ENCODE measurements at regions not wholly inside any gene's neighbourhood (a gene's known extent, or its start where the extent isn't known, plus 50 kb on each side); places are given as distances from the start of the nearest gene placed in this dataset.

GRCh38 chr6:120348926-120349325 lies 985.4 kb downstream of the TBC1D32 start:
- Mint-ChIP-seq H3K27ac (no peak overlapping the region), H3K27me3 (ENCODE audit: low read depth) (no peaks in the 10 kb centered on the region), H3K4me3 (no peak overlapping the region), H3K36me3 (ENCODE audit: insufficient read depth in 1 of 3, low read depth in 3 of 3) (no peaks in the 10 kb centered on the region; a peak in 1 of 7 replicates), H3K4me1 (peaks cover 13 to 17% of the 10 kb centered on the region in 2 experiments), H3K9me3 (no peaks in the 10 kb centered on the region)
- Histone ChIP-seq H4K20me1 (ENCODE audit: control insufficient read depth, insufficient read depth, insufficient read length) (no peaks in the 10 kb centered on the region), H3K4ac (ENCODE audit: low read depth, low read length) (no peak overlapping the region), H3K23me2 (ENCODE audit: insufficient read length, low read depth, low read length, poor library complexity, severe bottlenecking) (no peaks in the 10 kb centered on the region), H3K18ac (ENCODE audit: insufficient read length, low read depth, low read length) (no peak overlapping the region), H2AK5ac (ENCODE audit: insufficient read length, low read length) (no peak overlapping the region), H3K9me3 (ENCODE audit: control insufficient read depth, low read depth, low read length) (no peaks in the 10 kb centered on the region), H2BK20ac (ENCODE audit: low read depth, low read length, poor library complexity, severe bottlenecking) (no peak overlapping the region), H3K27ac (ENCODE audit: insufficient read length, low read depth, low read length) (no peak overlapping the region), H2BK120ac (ENCODE audit: low read depth, low read length, poor library complexity, severe bottlenecking) (no peak overlapping the region), H3K23ac (ENCODE audit: insufficient read length, low read depth, low read length) (no peak overlapping the region), H3K27me3 (ENCODE audit: insufficient read depth, low read length) (no peaks in the 10 kb centered on the region), H3K79me2 (ENCODE audit: insufficient read depth, low read length) (no peaks in the 10 kb centered on the region), H3K4me2 (ENCODE audit: insufficient read depth, insufficient read length, low read length) (no peak overlapping the region), H3K79me1 (ENCODE audit: insufficient read depth, low read depth, low read length, poor library complexity, severe bottlenecking) (no peaks in the 10 kb centered on the region), H2BK15ac (ENCODE audit: low read depth, low read length) (no peak overlapping the region), H2BK5ac (ENCODE audit: insufficient read length, low read length) (no peak overlapping the region), H4K8ac (replicated peaks; ENCODE audit: insufficient read length, low read depth, low read length) (no peak overlapping the region), H3K56ac (ENCODE audit: insufficient read length, low read depth, low read length) (no peak overlapping the region), H2AFZ (ENCODE audit: low read length) (no peak overlapping the region), H3T11ph (ENCODE audit: low read length) (no peak overlapping the region), H3K9ac (ENCODE audit: extremely low read depth, insufficient read length, low read length) (no peak overlapping the region), H2BK12ac (ENCODE audit: insufficient read length, low read depth, low read length) (no peak overlapping the region), H4K91ac (ENCODE audit: insufficient read length, low read depth, low read length) (no peak overlapping the region), H4K5ac (ENCODE audit: insufficient read length, low read depth, low read length) (no peak overlapping the region), H3K4me1 (ENCODE audit: insufficient read depth, low read length) (no peaks in the 10 kb centered on the region; the same call in 1 of the 2 replicates), H3K14ac (ENCODE audit: insufficient read depth, low read length) (no peak overlapping the region)
- DNase-seq: no peak
- no peak for TF ChIP-seq CTCF (conservative IDR thresholded peaks at IDR 0.05)
- no CpG with 5 or more reads among the region's 2 CpGs for WGBS (ENCODE audit: extremely low coverage, insufficient read length, low lambda C conversion rate)

Measured in H9 (cell line).